BLaER1 (cell line): ENCODE measurements at regions not wholly inside any gene's neighbourhood (a gene's known extent, or its start where the extent isn't known, plus 50 kb on each side); places are given as distances from the start of the nearest gene placed in this dataset.
A peak's percentile ranks its signal among the peaks of the same experiment; 100 is the strongest.

Experiments used
- H3K27ac ChIP-seq: shearing (Covaris generic); formaldehyde crosslinking; 2 replicates; pipeline ENCODE4 v1.8.1; 2022
- H3K27me3 ChIP-seq: shearing (Covaris generic); formaldehyde crosslinking; 2 replicates; pipeline ENCODE4 v1.8.1; 2022
- H3K36me3 ChIP-seq: shearing (Covaris generic); formaldehyde crosslinking; 2 replicates; pipeline ENCODE4 v1.8.1; 2022
- H3K4me1 ChIP-seq: shearing (Covaris generic); formaldehyde crosslinking; 2 replicates; pipeline ENCODE4 v1.8.1; 2022
- H3K4me2 ChIP-seq: shearing (Covaris generic); formaldehyde crosslinking; 2 replicates; pipeline ENCODE4 v1.8.1; 2022
- H3K4me3 ChIP-seq: shearing (Covaris generic); formaldehyde crosslinking; 2 replicates; pipeline ENCODE4 v1.8.1; 2022
- H3K9ac ChIP-seq: shearing (Covaris generic); formaldehyde crosslinking; 2 replicates; pipeline ENCODE4 v1.8.1; 2022
- H3K9me3 ChIP-seq: shearing (Covaris generic); formaldehyde crosslinking; 2 replicates; pipeline ENCODE4 v1.8.1; 2022
- H4K20me1 ChIP-seq: shearing (Covaris generic); formaldehyde crosslinking; 2 replicates; pipeline ENCODE4 v1.8.1; 2022
- Cebpa-rat ChIP-seq: shearing (Covaris generic); IDR thresholded peaks from 2 replicates; pipeline ENCODE4 v1.8.1; 2022

DNA sequence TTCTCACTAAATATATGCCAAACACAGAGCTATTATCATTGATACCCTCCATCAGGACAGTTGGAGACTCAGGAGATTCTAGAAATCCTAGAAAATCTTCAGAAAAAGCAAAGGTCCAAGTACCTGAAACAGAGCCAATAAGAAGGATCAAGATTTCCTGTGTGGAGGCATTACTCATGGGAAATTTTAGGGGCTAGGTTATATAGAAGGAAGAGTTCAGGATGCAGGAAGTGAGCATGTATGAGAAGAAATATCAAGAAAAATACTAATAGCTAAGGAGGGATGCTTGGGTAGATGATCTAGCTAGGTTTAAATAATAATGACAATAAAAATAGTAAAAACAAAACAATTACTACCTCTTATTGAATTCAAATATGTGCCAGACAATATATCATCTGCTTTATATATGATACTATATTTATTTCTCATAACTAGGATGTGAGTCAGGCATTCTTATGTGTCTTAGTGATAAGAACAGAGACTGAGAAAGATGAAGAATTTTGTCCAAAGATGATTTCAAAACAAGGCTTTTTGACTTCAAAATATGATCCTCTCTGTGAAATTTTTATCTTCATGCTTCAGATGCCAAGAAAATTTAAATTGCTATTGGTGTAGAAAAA, 66.4 kb upstream of the HHIP start:
- Histone ChIP-seq H3K4me1 (peaks cover 13% of the 10 kb centered on the region), H3K4me2 (no peak overlapping the region), H3K9ac (no peak overlapping the region), H3K9me3 (no peaks in the 10 kb centered on the region), H3K36me3 (no peaks in the 10 kb centered on the region), H3K27ac (no peak overlapping the region), H3K27me3 (no peaks in the 10 kb centered on the region), H3K4me3 (no peak overlapping the region), H4K20me1 (no peaks in the 10 kb centered on the region)
- no peak for TF ChIP-seq Cebpa-rat

- no peaks in the 10 kb centered on the region for H3K27me3 ChIP-seq
- H3K27ac ChIP-seq, result no peak overlapping the region
- no peak for TF ChIP-seq Cebpa-rat
- no peak overlapping the region for H3K9ac ChIP-seq
- H3K4me3 ChIP-seq, result no peak overlapping the region
- peaks cover 4% of the 10 kb centered on the region for H3K4me1 ChIP-seq
- H4K20me1 ChIP-seq, result no peaks in the 10 kb centered on the region
- no peaks in the 10 kb centered on the region for H3K36me3 ChIP-seq
- H3K9me3 ChIP-seq, result no peaks in the 10 kb centered on the region
- H3K4me2 ChIP-seq, result no peak overlapping the region
Observed at GRCh38 chr4:144580430-144580829, 65.5 kb upstream of the HHIP start.

GRCh38 chr4:144582105-144582850, 63.7 kb upstream of the HHIP start:
- Histone ChIP-seq H3K27ac (no peak overlapping the region), H3K36me3 (no peaks in the 10 kb centered on the region), H3K27me3 (no peaks in the 10 kb centered on the region), H3K4me1 (no peaks in the 10 kb centered on the region), H3K4me3 (no peak overlapping the region), H3K4me2 (no peak overlapping the region), H4K20me1 (no peaks in the 10 kb centered on the region), H3K9ac (no peak overlapping the region), H3K9me3 (peaks cover 2% of the 10 kb centered on the region; the same call in 1 of the 2 replicates)
- TF ChIP-seq Cebpa-rat, result no peak

GRCh38 chr4:144582975-144583374, 63.0 kb upstream of the HHIP start:
- H3K4me1 ChIP-seq, result no peaks in the 10 kb centered on the region
- peaks cover 9% of the 10 kb centered on the region for H3K9me3 ChIP-seq
- H3K4me2 ChIP-seq, result no peak overlapping the region
- no peak overlapping the region for H3K9ac ChIP-seq
- H3K4me3 ChIP-seq, result no peak overlapping the region
- no peak for TF ChIP-seq Cebpa-rat
- no peaks in the 10 kb centered on the region for H3K27me3 ChIP-seq
- H3K27ac ChIP-seq, result no peak overlapping the region
- no peaks in the 10 kb centered on the region for H4K20me1 ChIP-seq
- H3K36me3 ChIP-seq, result no peaks in the 10 kb centered on the region

DNA sequence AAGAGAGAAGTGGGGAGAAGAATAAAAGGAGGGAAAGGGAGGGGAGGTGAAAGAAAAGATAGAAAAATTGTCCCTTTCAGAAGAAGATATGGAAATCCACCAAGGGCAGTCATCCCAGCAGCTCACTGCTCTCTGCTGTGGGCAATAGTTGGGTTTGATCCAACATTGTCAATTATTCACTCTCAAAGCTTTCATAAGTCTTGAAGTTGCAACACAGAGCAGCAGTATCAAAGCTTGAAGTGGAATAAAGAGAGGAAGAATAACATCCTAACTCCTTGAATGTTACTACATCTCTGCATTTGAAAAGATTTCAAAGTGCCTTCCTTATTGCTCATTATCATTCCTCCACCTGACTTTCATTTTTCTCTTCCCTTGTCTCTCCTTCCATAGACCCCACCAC, 62.3 kb upstream of the HHIP start:
- no peak overlapping the region for H3K9ac ChIP-seq
- TF ChIP-seq Cebpa-rat, result no peak
- no peak overlapping the region for H3K4me3 ChIP-seq
- no peaks in the 10 kb centered on the region for H3K27me3 ChIP-seq
- H3K4me1 ChIP-seq, result no peaks in the 10 kb centered on the region
- no peaks in the 10 kb centered on the region for H4K20me1 ChIP-seq
- H3K27ac ChIP-seq, result no peak overlapping the region
- no peaks in the 10 kb centered on the region for H3K36me3 ChIP-seq
- peaks cover 12% of the 10 kb centered on the region for H3K9me3 ChIP-seq
- H3K4me2 ChIP-seq, result no peak overlapping the region

- peaks cover 12% of the 10 kb centered on the region for H3K9me3 ChIP-seq
- peaks cover 4% of the 10 kb centered on the region; the same call in 1 of the 2 replicates for H3K4me1 ChIP-seq
- no peak for TF ChIP-seq Cebpa-rat
- H3K36me3 ChIP-seq, result no peaks in the 10 kb centered on the region
- no peak overlapping the region for H3K4me2 ChIP-seq
- no peak overlapping the region for H3K27ac ChIP-seq
- no peaks in the 10 kb centered on the region for H4K20me1 ChIP-seq
- no peaks in the 10 kb centered on the region for H3K27me3 ChIP-seq
- H3K9ac ChIP-seq, result no peak overlapping the region
- no peak overlapping the region for H3K4me3 ChIP-seq
Observed at GRCh38 chr4:144584428-144584827, 61.5 kb upstream of the HHIP start.

DNA sequence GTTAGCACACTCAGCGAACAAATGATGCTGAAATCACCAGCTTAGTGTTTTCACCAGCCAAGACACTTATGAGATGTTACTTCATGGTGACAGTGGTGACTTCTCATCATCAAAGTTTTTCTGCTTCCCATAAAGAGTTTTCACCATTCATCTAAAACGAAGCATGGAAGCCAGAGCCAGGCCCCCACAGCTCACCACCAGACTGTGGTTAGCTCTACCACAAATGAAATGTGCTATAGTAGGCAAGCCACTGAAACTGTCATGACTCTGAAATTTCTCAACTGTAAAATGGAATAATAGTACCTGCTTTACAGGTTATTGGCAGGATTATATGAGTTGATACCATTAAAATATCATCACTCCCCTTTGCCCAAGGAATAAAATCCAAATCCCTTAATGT, 56.4 kb upstream of the HHIP start:
- H4K20me1 ChIP-seq, result no peaks in the 10 kb centered on the region
- TF ChIP-seq Cebpa-rat, result no peak
- peaks cover 10% of the 10 kb centered on the region for H3K4me1 ChIP-seq
- H3K36me3 ChIP-seq, result no peaks in the 10 kb centered on the region
- 0 out of 2 replicates have a peak overlapping the region, but pooled peaks have one; percentile 4 for H3K4me2 ChIP-seq
- no peak overlapping the region for H3K4me3 ChIP-seq
- no peak overlapping the region for H3K9ac ChIP-seq
- H3K27me3 ChIP-seq, result no peaks in the 10 kb centered on the region
- H3K9me3 ChIP-seq, result peaks cover 12% of the 10 kb centered on the region
- H3K27ac ChIP-seq, result no peak overlapping the region

GRCh38 chr4:144590020-144590419, 55.9 kb upstream of the HHIP start:
- Histone ChIP-seq H3K27ac (no peak overlapping the region), H3K4me1 (peaks cover 10% of the 10 kb centered on the region), H3K4me2 (0 out of 2 replicates have a peak overlapping the region, but pooled peaks have one; percentile 4), H4K20me1 (no peaks in the 10 kb centered on the region), H3K9ac (no peak overlapping the region), H3K27me3 (no peaks in the 10 kb centered on the region), H3K4me3 (no peak overlapping the region), H3K36me3 (no peaks in the 10 kb centered on the region), H3K9me3 (peaks cover 12% of the 10 kb centered on the region)
- TF ChIP-seq Cebpa-rat, result no peak

- Histone ChIP-seq H3K4me2 (no peak overlapping the region), H3K27ac (no peak overlapping the region)
- no peak for TF ChIP-seq Cebpa-rat
Observed at GRCh38 chr4:144591401-144591800, 54.6 kb upstream of the HHIP start.

GRCh38 chr4:144592264-144592663, 53.7 kb upstream of the HHIP start:
- Histone ChIP-seq H4K20me1 (no peaks in the 10 kb centered on the region), H3K4me1 (peaks cover 10% of the 10 kb centered on the region), H3K4me2 (no peak overlapping the region), H3K4me3 (no peak overlapping the region), H3K9ac (no peak overlapping the region), H3K27me3 (no peaks in the 10 kb centered on the region), H3K27ac (no peak overlapping the region), H3K9me3 (peaks cover 10% of the 10 kb centered on the region), H3K36me3 (no peaks in the 10 kb centered on the region)
- no peak for TF ChIP-seq Cebpa-rat

More at GRCh38 chr4:144591401-144591800, 54.6 kb upstream of the HHIP start:
- Histone ChIP-seq H3K4me3 (no peak overlapping the region), H4K20me1 (no peaks in the 10 kb centered on the region), H3K27me3 (no peaks in the 10 kb centered on the region), H3K9ac (no peak overlapping the region), H3K9me3 (peaks cover 12% of the 10 kb centered on the region), H3K4me1 (peaks cover 10% of the 10 kb centered on the region), H3K36me3 (no peaks in the 10 kb centered on the region)
